ENCODE measurements at regions not wholly inside any gene's neighbourhood (a gene's known extent, or its start where the extent isn't known, plus 50 kb on each side); places are given as distances from the start of the nearest gene placed in this dataset.
A peak's percentile ranks its signal among the peaks of the same experiment; 100 is the strongest.
"Not testable (repeated sequence)": the region's sequence is repeated elsewhere in the genome, so short reads cannot be mapped to it uniquely, and the experiment has no call there.

- FAIRE-seq; BruUV-seq (replicated peaks); CTCF ChIA-PET; H3K9ac ChIP-seq (replicated peaks; ENCODE audit: extremely low read depth, insufficient read depth, low read length); dilution Hi-C loops (cut with MboI; ENCODE audit: extremely low pct_ligation_motif_present, low sequenced_read_pairs); H4K20me1 ChIP-seq (replicated peaks; ENCODE audit: control insufficient read depth, extremely low read depth, insufficient read depth, low read length); H3K4me2 ChIP-seq (ENCODE audit: insufficient read depth, low read length); H3K9me1 ChIP-seq (replicated peaks; ENCODE audit: control insufficient read depth, extremely low read depth, insufficient read depth, low read length); H3K4me1 ChIP-seq (ENCODE audit: control insufficient read depth, extremely low read depth, insufficient read depth, low read length); H3K4me3 ChIP-seq (replicated peaks in 1 of 3; ENCODE audit: insufficient read depth in 1 of 3, low read depth in 1 of 3, low read length in 3 of 3); H3K27me3 ChIP-seq (ENCODE audit: control insufficient read depth in 2 of 2, insufficient read depth in 2 of 2, low read length in 2 of 2); H3K9me3 ChIP-seq (replicated peaks; ENCODE audit: control insufficient read depth, insufficient read depth, low read length); H3K36me3 ChIP-seq (ENCODE audit: control insufficient read depth in 2 of 2, extremely low read depth in 1 of 2, insufficient read depth in 2 of 2, low read length in 2 of 2); intact Hi-C loops (cut with micrococcal nuclease); DNase-seq (ENCODE audit: low read depth, low spot score); H3K27ac ChIP-seq (ENCODE audit: insufficient read depth, low read depth, low read length); H3K79me2 ChIP-seq (ENCODE audit: control insufficient read depth, insufficient read depth, low read length); H2AFZ ChIP-seq (ENCODE audit: low read depth, low read length); POLR2A ChIA-PET: not testable (repeated sequence)
These were observed 116.1 kb downstream of the OR4M2 start for GRCh38 chr15:22196423-22196822.

- H2AFZ ChIP-seq (ENCODE audit: low read depth, low read length); intact Hi-C loops (cut with micrococcal nuclease); H3K4me1 ChIP-seq (ENCODE audit: control insufficient read depth, extremely low read depth, insufficient read depth, low read length); CTCF ChIA-PET; H3K27ac ChIP-seq (ENCODE audit: insufficient read depth, low read depth, low read length); H3K36me3 ChIP-seq (ENCODE audit: control insufficient read depth in 2 of 2, extremely low read depth in 1 of 2, insufficient read depth in 2 of 2, low read length in 2 of 2); H3K4me3 ChIP-seq (replicated peaks in 1 of 3; ENCODE audit: insufficient read depth in 1 of 3, low read depth in 1 of 3, low read length in 3 of 3); H3K79me2 ChIP-seq (ENCODE audit: control insufficient read depth, insufficient read depth, low read length); H3K9ac ChIP-seq (replicated peaks; ENCODE audit: extremely low read depth, insufficient read depth, low read length); H4K20me1 ChIP-seq (replicated peaks; ENCODE audit: control insufficient read depth, extremely low read depth, insufficient read depth, low read length); DNase-seq (ENCODE audit: low read depth, low spot score); H3K9me1 ChIP-seq (replicated peaks; ENCODE audit: control insufficient read depth, extremely low read depth, insufficient read depth, low read length); H3K27me3 ChIP-seq (ENCODE audit: control insufficient read depth in 2 of 2, insufficient read depth in 2 of 2, low read length in 2 of 2); H3K4me2 ChIP-seq (ENCODE audit: insufficient read depth, low read length); H3K9me3 ChIP-seq (replicated peaks; ENCODE audit: control insufficient read depth, insufficient read depth, low read length); dilution Hi-C loops (cut with MboI; ENCODE audit: extremely low pct_ligation_motif_present, low sequenced_read_pairs); POLR2A ChIA-PET; BruUV-seq (replicated peaks): not testable (repeated sequence)
- FAIRE-seq: peak; percentile 38
These were observed 120.1 kb downstream of the OR4M2 start for GRCh38 chr15:22200417-22200816.

- H4K20me1 ChIP-seq (replicated peaks; ENCODE audit: control insufficient read depth, extremely low read depth, insufficient read depth, low read length); H3K27me3 ChIP-seq (ENCODE audit: control insufficient read depth in 2 of 2, insufficient read depth in 2 of 2, low read length in 2 of 2); POLR2A ChIA-PET; DNase-seq (ENCODE audit: low read depth, low spot score); CTCF ChIA-PET; H3K9me1 ChIP-seq (replicated peaks; ENCODE audit: control insufficient read depth, extremely low read depth, insufficient read depth, low read length); H3K4me1 ChIP-seq (ENCODE audit: control insufficient read depth, extremely low read depth, insufficient read depth, low read length); H3K9me3 ChIP-seq (replicated peaks; ENCODE audit: control insufficient read depth, insufficient read depth, low read length); H3K4me2 ChIP-seq (ENCODE audit: insufficient read depth, low read length); FAIRE-seq; H3K79me2 ChIP-seq (ENCODE audit: control insufficient read depth, insufficient read depth, low read length); H3K27ac ChIP-seq (ENCODE audit: insufficient read depth, low read depth, low read length); BruUV-seq (replicated peaks); H2AFZ ChIP-seq (ENCODE audit: low read depth, low read length); H3K36me3 ChIP-seq (ENCODE audit: control insufficient read depth in 2 of 2, extremely low read depth in 1 of 2, insufficient read depth in 2 of 2, low read length in 2 of 2); dilution Hi-C loops (cut with MboI; ENCODE audit: extremely low pct_ligation_motif_present, low sequenced_read_pairs); H3K4me3 ChIP-seq (replicated peaks in 1 of 3; ENCODE audit: insufficient read depth in 1 of 3, low read depth in 1 of 3, low read length in 3 of 3); intact Hi-C loops (cut with micrococcal nuclease); H3K9ac ChIP-seq (replicated peaks; ENCODE audit: extremely low read depth, insufficient read depth, low read length): not testable (repeated sequence)
These were observed 121.8 kb downstream of the OR4M2 start for GRCh38 chr15:22201993-22202659.

GRCh38 chr15:22203208-22203607, 122.9 kb downstream of the OR4M2 start:
- H3K79me2 ChIP-seq (ENCODE audit: control insufficient read depth, insufficient read depth, low read length); intact Hi-C loops (cut with micrococcal nuclease); H2AFZ ChIP-seq (ENCODE audit: low read depth, low read length); H3K9me3 ChIP-seq (replicated peaks; ENCODE audit: control insufficient read depth, insufficient read depth, low read length); H3K36me3 ChIP-seq (ENCODE audit: control insufficient read depth in 2 of 2, extremely low read depth in 1 of 2, insufficient read depth in 2 of 2, low read length in 2 of 2); dilution Hi-C loops (cut with MboI; ENCODE audit: extremely low pct_ligation_motif_present, low sequenced_read_pairs); H3K4me3 ChIP-seq (replicated peaks in 1 of 3; ENCODE audit: insufficient read depth in 1 of 3, low read depth in 1 of 3, low read length in 3 of 3); H3K4me1 ChIP-seq (ENCODE audit: control insufficient read depth, extremely low read depth, insufficient read depth, low read length); BruUV-seq (replicated peaks); CTCF ChIA-PET; H3K9me1 ChIP-seq (replicated peaks; ENCODE audit: control insufficient read depth, extremely low read depth, insufficient read depth, low read length); DNase-seq (ENCODE audit: low read depth, low spot score); POLR2A ChIA-PET; H4K20me1 ChIP-seq (replicated peaks; ENCODE audit: control insufficient read depth, extremely low read depth, insufficient read depth, low read length); H3K27me3 ChIP-seq (ENCODE audit: control insufficient read depth in 2 of 2, insufficient read depth in 2 of 2, low read length in 2 of 2); H3K9ac ChIP-seq (replicated peaks; ENCODE audit: extremely low read depth, insufficient read depth, low read length); H3K27ac ChIP-seq (ENCODE audit: insufficient read depth, low read depth, low read length); FAIRE-seq; H3K4me2 ChIP-seq (ENCODE audit: insufficient read depth, low read length): not testable (repeated sequence)
